Ishikawa (cell line): ENCODE measurements at regions not wholly inside any gene's neighbourhood (a gene's known extent, or its start where the extent isn't known, plus 50 kb on each side); places are given as distances from the start of the nearest gene placed in this dataset.

ENCODE experiments used
- CEBPB ChIP-seq: IDR thresholded peaks from 2 replicates; pipeline ENCODE4 v1.6.1; 2012
- CREB1 ChIP-seq: IDR thresholded peaks from 2 replicates; pipeline ENCODE4 v1.6.1; 2012; ENCODE audit warnings: low read depth
- EGR1 ChIP-seq: IDR thresholded peaks from 2 replicates; pipeline ENCODE4 v1.6.1; 2012
- EP300 ChIP-seq: IDR thresholded peaks from 2 replicates; pipeline ENCODE4 v1.6.1; 2012; ENCODE audit warnings: borderline replicate concordance
- FOXM1 ChIP-seq: IDR thresholded peaks from 2 replicates; pipeline ENCODE4 v1.6.1; 2012; ENCODE audit warnings: low read depth, borderline replicate concordance
- MAX ChIP-seq: IDR thresholded peaks from 2 replicates; pipeline ENCODE4 v1.6.1; 2012
- NFIC ChIP-seq: IDR thresholded peaks from 2 replicates; pipeline ENCODE4 v1.6.1; 2012
- RAD21 ChIP-seq: IDR thresholded peaks from 2 replicates; pipeline ENCODE4 v1.6.1; 2012; ENCODE audit warnings: low read depth
- REST ChIP-seq: IDR thresholded peaks from 2 replicates; pipeline ENCODE4 v1.6.1; 2012; ENCODE audit warnings: low read depth, mild to moderate bottlenecking
- TAF1 ChIP-seq: IDR thresholded peaks from 2 replicates; pipeline ENCODE4 v1.6.1; 2012; ENCODE audit warnings: low read depth, mild to moderate bottlenecking
- TCF12 ChIP-seq: IDR thresholded peaks from 2 replicates; pipeline ENCODE4 v1.6.1; 2012; ENCODE audit warnings: low read depth
- TEAD4 ChIP-seq: IDR thresholded peaks from 2 replicates; pipeline ENCODE4 v1.6.1; 2012
- YY1 ChIP-seq: IDR thresholded peaks from 2 replicates; pipeline ENCODE4 v1.6.1; 2012; ENCODE audit warnings: low read depth
- ZBTB7A ChIP-seq: IDR thresholded peaks from 2 replicates; pipeline ENCODE4 v1.6.1; 2012; ENCODE audit warnings: low read depth
- TF ChIP-seq, protein P1 (sequence below): IDR thresholded peaks from 2 replicates; pipeline ENCODE4 v1.6.1; 2012

DNA sequence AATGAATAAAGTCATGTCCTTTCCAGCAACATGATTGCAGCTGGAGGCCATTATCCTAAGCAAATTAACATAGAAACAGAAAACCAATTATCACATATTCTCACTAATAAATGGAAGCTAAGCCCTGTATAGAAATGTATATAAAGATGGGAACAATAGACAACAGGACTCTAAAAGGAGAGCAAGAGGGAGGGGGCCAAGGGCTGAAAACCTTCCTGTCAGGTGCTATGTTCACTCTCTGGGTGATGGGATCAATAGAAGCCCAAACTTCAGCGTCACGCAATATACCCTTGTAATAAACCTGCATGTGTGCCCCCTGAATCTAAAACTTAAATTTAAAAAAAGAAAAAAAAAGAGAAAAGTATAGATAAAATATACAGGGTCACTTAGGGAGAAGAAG lies 163.7 kb upstream of the ACO1 start:
- TF ChIP-seq TEAD4 (no peak), REST (no peak), TAF1 (no peak), CEBPB (no peak), NFIC (no peak), MAX (no peak), CREB1 (no peak), ZBTB7A (no peak), RAD21 (no peak), FOXM1 (no peak), YY1 (no peak), TCF12 (no peak), EP300 (no peak), EGR1 (no peak)
- TF ChIP-seq, protein P1, sequence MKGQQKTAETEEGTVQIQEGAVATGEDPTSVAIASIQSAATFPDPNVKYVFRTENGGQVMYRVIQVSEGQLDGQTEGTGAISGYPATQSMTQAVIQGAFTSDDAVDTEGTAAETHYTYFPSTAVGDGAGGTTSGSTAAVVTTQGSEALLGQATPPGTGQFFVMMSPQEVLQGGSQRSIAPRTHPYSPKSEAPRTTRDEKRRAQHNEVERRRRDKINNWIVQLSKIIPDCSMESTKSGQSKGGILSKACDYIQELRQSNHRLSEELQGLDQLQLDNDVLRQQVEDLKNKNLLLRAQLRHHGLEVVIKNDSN: no peak

GRCh38 chr9:32234451-32234850 lies 150.0 kb upstream of the ACO1 start:
- TF ChIP-seq YY1 (no peak), EP300 (no peak), MAX (no peak), ZBTB7A (no peak), FOXM1 (no peak), RAD21 (no peak), TAF1 (no peak), CREB1 (no peak), TEAD4 (no peak), CEBPB (no peak), REST (no peak), NFIC (no peak), EGR1 (no peak), TCF12 (no peak)
- TF ChIP-seq, protein P1: no peak

DNA sequence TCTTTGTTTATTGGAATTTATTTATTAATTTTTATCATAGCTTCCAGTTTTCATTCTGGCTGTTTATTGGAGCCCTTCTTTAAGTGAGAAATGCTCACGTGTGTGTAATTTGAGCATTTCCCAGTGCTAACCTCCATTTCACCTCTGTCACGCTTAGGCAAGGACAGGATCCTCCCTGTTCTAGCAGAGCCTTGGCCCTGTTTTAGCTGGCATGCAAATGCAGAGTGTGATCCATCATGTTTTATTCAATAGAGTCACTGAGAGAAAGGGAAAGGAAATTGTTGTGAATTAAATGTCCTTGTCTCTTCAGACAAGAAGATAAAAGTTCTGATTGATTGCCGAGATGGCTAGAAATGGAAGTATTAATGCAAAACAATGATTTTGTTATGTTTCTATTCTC lies 137.3 kb upstream of the ACO1 start:
- TF ChIP-seq REST (no peak), ZBTB7A (no peak), EP300 (no peak), FOXM1 (no peak), TAF1 (no peak), TEAD4 (no peak), MAX (no peak), CREB1 (no peak), CEBPB (no peak), TCF12 (no peak), RAD21 (no peak), YY1 (no peak), EGR1 (no peak)
- TF ChIP-seq, protein P1: no peak
